NCI-H2107 treated with DMSO at 0.1 percent for 48 hours (cell line): ENCODE measurements at regions not wholly inside any gene's neighbourhood (a gene's known extent, or its start where the extent isn't known, plus 50 kb on each side); places are given as distances from the start of the nearest gene placed in this dataset.

Experiments
- DNase-seq: peaks from one replicate; lab custom pipeline; 2025; ENCODE audit not compliant: unreplicated experiment; lab: John Stamatoyannopoulos, UW

- no peak for DNase-seq
Measured at GRCh38 chr12:123042833-123043232, 62.4 kb downstream of the ARL6IP4 start.

- no peak for DNase-seq
Measured at GRCh38 chr12:123041811-123042655, 61.6 kb downstream of the ARL6IP4 start.

GRCh38 chr12:123041042-123041531 is 60.6 kb downstream of the ARL6IP4 start:
- DNase-seq, result peak; percentile 90

GRCh38 chr12:123040106-123040505 is 59.6 kb downstream of the ARL6IP4 start:
- DNase-seq, result no peak

- no peak for DNase-seq
Measured at GRCh38 chr12:123038966-123039365, 58.5 kb downstream of the ARL6IP4 start.

- DNase-seq, result no peak
Measured at GRCh38 chr12:123038486-123038885, 58.0 kb downstream of the ARL6IP4 start.

- DNase-seq, result no peak
Measured at GRCh38 chr12:123037791-123038190, 57.3 kb downstream of the ARL6IP4 start.

GRCh38 chr12:123036466-123037285 is 56.2 kb downstream of the ARL6IP4 start:
- no peak for DNase-seq

- DNase-seq, result no peak
Measured at GRCh38 chr12:123035841-123036240, 55.4 kb downstream of the ARL6IP4 start.

- peak; percentile 37 for DNase-seq
Measured at GRCh38 chr12:123034865-123035264, 54.4 kb downstream of the ARL6IP4 start.

- DNase-seq, result no peak
Measured at GRCh38 chr12:123034022-123034541, 53.6 kb downstream of the ARL6IP4 start.

GRCh38 chr12:123033392-123034021 is 53.0 kb downstream of the ARL6IP4 start:
- no peak for DNase-seq

- no peak for DNase-seq
Measured at GRCh38 chr12:123032736-123033391, 52.4 kb downstream of the ARL6IP4 start.
